Ovary (tissue), 7 donors: ENCODE measurements at regions not wholly inside any gene's neighbourhood (a gene's known extent, or its start where the extent isn't known, plus 50 kb on each side); places are given as distances from the start of the nearest gene placed in this dataset.

Experiments used
- DNase-seq, 5 donors: peaks; one replicate each; pipeline ENCODE4 v3.0.0-alpha.2; 2019 to 2020
- H3K27ac ChIP-seq, 2 donors: fragments of 200-600 bp; one replicate each; pipeline versions ENCODE4 v1.5.1 to v1.8.0; 2019 to 2022
- H3K27me3 ChIP-seq: fragments of 200-600 bp; one replicate; pipeline ENCODE4 v1.8.0; 2022
- H3K36me3 ChIP-seq: fragments of 200-600 bp; sonication (generic); one replicate; pipeline ENCODE4 v1.5.1; 2019
- H3K4me1 ChIP-seq: one replicate; pipeline ENCODE4 v1.8.1; 2013; ENCODE audit warnings: mild to moderate bottlenecking, moderate library complexity; ENCODE audit not compliant: insufficient read depth
- H3K4me3 ChIP-seq: fragments of 200-600 bp; sonication (generic); one replicate; pipeline ENCODE4 v1.5.1; 2017
- H3K9me3 ChIP-seq, 2 donors: fragments of 200-600 bp in 1 of 2; sonication (generic) in 1 of 2; one replicate each; pipeline versions ENCODE4 v1.5.1 to v1.8.1; 2013 to 2019; ENCODE audit warnings: mild to moderate bottlenecking in 1 of 2, moderate library complexity in 1 of 2
- EP300 ChIP-seq: sonication (generic); formaldehyde crosslinking; IDR thresholded peaks from one replicate; pipeline ENCODE4 v1.6.1; 2017; ENCODE audit warnings: antibody characterized with exemption
- POLR2A ChIP-seq: fragments of 450-650 bp; IDR thresholded peaks from one replicate; pipeline ENCODE4 v1.6.1; 2017; ENCODE audit warnings: antibody characterized with exemption, mild to moderate bottlenecking, moderate library complexity
- WGBS, 3 donors: extraction: QIAGEN DNeasy Blood & Tissue Kit in 1 of 3; methylation state at CpG; one replicate each; pipeline versions ENCODE4 v1.1.5 to v1.1.7; 2013 to 2017; 5-methylcytosine and 5-hydroxymethylcytosine counted together
- intact Hi-C, 4 donors: fragments of 100-400 bp; cut with DNase I; formaldehyde crosslinking; loops; one replicate each; pipeline versions ENCODE4 v1.11.0 to v1.15.1; 2022 to 2023
- TF ChIP-seq, protein P1 (sequence below), 3 donors: fragments of 450-650 bp in 2 of 3; fragments of 200-600 bp in 1 of 3; IDR thresholded peaks; one replicate each; pipeline versions ENCODE4 v1.5.1 to v1.8.0; 2016 to 2022; ENCODE audit warnings: antibody characterized with exemption in 3 of 3, mild to moderate bottlenecking in 1 of 3
- donor health status: DM: no; HTN: no; CAD: no; lungs with moderate emphysema.
- donor health status: DM: no; HTN: no; CAD: no.
- donor health status: Bipolar disorder and iron deficiency.
- donor health status: DM: no; HTN: no; CAD: no.
- donor health status: DM: yes; HTN: yes; CAD: no.

DNA sequence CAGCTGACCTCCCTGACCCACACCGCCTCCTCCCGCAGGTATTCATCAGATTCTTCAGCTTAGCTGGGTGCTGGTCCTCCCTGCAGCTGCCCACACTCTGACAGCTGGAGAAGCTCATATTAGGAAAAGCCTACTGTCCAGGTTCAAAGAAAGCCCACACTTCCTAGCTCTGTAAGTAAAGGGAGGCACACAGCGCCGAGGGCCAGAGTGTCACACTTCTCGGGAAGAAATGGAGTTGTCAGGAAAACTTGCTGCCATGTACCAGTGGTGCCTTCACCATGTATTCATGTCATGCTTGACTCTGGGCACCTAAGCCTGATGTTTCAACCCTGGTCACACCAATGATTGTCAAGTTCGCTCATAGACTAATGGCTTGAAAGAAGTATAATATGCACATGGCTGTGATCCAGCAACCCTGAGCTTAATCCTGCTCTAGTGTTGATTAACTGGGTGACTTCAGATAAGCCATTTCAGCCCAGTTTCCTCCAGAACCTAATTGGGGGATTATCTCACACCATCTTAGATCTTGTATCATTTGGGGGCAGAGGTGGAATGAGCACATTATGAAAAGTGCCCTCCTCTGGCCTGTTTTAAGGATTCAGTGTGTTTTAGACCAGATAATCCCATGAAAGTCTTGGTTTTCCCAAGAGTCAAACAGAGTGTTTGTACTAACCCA lies 180.3 kb upstream of the PARD3B start:
- Histone ChIP-seq H3K4me1 (no peaks in the 10 kb centered on the region), H3K9me3 (no peaks in the 10 kb centered on the region), H3K4me3 (no peak overlapping the region), H3K27me3 (no peaks in the 10 kb centered on the region), H3K27ac (no peak overlapping the region), H3K36me3 (no peaks in the 10 kb centered on the region)
- no peak for DNase-seq
- intact Hi-C loops, result no loop called here
- 95 to 98% (median 96%) methylated on average over 6 of the region's 6 CpGs for WGBS, 3 donors
- TF ChIP-seq EP300 (no peak), POLR2A (no peak)
- TF ChIP-seq, protein P1, sequence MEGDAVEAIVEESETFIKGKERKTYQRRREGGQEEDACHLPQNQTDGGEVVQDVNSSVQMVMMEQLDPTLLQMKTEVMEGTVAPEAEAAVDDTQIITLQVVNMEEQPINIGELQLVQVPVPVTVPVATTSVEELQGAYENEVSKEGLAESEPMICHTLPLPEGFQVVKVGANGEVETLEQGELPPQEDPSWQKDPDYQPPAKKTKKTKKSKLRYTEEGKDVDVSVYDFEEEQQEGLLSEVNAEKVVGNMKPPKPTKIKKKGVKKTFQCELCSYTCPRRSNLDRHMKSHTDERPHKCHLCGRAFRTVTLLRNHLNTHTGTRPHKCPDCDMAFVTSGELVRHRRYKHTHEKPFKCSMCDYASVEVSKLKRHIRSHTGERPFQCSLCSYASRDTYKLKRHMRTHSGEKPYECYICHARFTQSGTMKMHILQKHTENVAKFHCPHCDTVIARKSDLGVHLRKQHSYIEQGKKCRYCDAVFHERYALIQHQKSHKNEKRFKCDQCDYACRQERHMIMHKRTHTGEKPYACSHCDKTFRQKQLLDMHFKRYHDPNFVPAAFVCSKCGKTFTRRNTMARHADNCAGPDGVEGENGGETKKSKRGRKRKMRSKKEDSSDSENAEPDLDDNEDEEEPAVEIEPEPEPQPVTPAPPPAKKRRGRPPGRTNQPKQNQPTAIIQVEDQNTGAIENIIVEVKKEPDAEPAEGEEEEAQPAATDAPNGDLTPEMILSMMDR (IDR thresholded peaks at IDR 0.05), result no peak

DNA sequence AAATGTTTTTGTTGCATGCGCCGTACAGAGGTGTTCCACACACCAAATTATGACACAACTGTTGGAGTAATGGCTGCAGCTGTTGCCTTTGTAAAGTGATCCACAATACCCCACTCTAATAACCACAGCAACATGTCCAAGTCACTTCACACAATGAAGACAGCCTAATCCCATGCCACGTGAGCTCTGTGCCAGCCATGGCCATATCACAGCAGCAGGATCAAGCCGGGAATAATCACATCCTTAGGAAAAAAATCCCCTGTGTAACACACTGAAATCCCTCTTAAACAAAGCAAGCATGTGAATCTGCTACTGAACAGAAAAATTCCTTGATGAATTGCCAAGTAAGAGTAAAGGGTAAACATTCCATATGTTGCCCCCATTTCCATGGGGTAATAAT lies 179.5 kb upstream of the PARD3B start:
- DNase-seq, result no peak
- intact Hi-C loops, result no loop called here
- no peak overlapping the region for H3K4me3 ChIP-seq
- H3K27me3 ChIP-seq, result no peaks in the 10 kb centered on the region
- TF ChIP-seq POLR2A (no peak), EP300 (no peak)
- TF ChIP-seq, protein P1 (IDR thresholded peaks at IDR 0.05), result no peak
- H3K27ac ChIP-seq, result no peak overlapping the region
- 70 to 83% (median 73%) methylated on average over 4 of the region's 4 CpGs for WGBS, 3 donors
- no peaks in the 10 kb centered on the region for H3K36me3 ChIP-seq
- no peaks in the 10 kb centered on the region for H3K4me1 ChIP-seq
- H3K9me3 ChIP-seq, result no peaks in the 10 kb centered on the region

DNA sequence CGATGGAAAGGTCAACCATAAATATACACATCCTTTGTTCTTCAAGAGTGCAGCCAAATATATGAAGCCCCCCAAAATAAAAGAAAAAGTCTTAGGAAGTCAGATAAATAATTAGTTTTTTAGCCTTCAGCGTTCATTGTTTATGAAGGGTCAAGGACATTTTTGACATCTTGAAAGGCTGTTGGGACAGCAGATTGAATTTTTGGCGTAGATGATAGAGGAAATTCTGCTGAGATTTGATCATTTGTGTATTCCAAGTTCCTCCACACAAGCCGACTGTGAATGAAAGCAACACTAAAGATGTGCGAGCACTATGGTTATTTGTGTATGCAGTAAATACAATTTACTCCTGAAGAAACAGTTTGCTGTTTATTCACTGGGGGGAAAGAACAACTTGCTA lies 177.8 kb upstream of the PARD3B start:
- H3K4me3 ChIP-seq, result no peak overlapping the region
- no peak for DNase-seq
- no peak overlapping the region for H3K27ac ChIP-seq
- no peaks in the 10 kb centered on the region for H3K27me3 ChIP-seq
- TF ChIP-seq POLR2A (no peak), EP300 (no peak)
- TF ChIP-seq, protein P1 (IDR thresholded peaks at IDR 0.05), result no peak
- 45 to 55% (median 51%) methylated on average over 5 of the region's 5 CpGs for WGBS, 3 donors
- H3K4me1 ChIP-seq, result no peaks in the 10 kb centered on the region
- no peaks in the 10 kb centered on the region for H3K9me3 ChIP-seq
- H3K36me3 ChIP-seq, result no peaks in the 10 kb centered on the region
- intact Hi-C loops, result no loop called here

DNA sequence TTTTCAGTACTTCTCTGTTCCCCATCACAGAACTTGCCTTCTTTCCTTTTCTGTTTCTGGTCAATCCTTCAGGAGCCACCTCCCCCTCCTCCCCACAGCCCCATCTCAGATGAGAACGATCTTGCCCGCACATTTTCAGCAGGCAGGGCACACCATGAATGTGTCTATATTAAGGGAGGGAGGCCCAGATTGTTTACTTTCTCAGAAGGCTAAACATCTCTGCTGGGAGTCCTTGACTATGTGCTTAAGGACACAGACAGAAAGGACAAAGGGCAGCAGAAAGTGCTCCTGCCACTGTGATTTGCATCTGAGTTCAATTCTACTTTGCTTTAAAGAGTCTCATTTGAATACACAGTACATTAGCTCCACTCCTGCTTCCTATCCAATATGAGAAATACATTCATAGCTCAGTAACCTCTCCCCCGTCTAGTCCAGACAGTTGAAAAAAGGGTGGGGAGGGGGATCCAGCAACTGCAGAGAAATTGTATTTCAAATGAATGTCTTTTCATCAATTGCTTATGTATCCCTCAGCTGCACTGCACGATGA lies 175.0 kb upstream of the PARD3B start:
- intact Hi-C loops, result no loop called here
- no peak for DNase-seq
- no peak overlapping the region for H3K27ac ChIP-seq
- no peaks in the 10 kb centered on the region for H3K4me1 ChIP-seq
- H3K9me3 ChIP-seq, result no peaks in the 10 kb centered on the region
- H3K36me3 ChIP-seq, result no peaks in the 10 kb centered on the region
- WGBS, 3 donors, result 42 to 63% (median 45%) methylated on average over 4 of the region's 4 CpGs
- TF ChIP-seq POLR2A (no peak), EP300 (no peak)
- TF ChIP-seq, protein P1 (IDR thresholded peaks at IDR 0.05), result no peak
- no peak overlapping the region for H3K4me3 ChIP-seq
- H3K27me3 ChIP-seq, result no peaks in the 10 kb centered on the region
